Activated naive CD4-positive, alpha-beta T cell treated with Interleukin-2 at 50 U/mL for 16 hours (primary cell): ENCODE measurements at regions not wholly inside any gene's neighbourhood (a gene's known extent, or its start where the extent isn't known, plus 50 kb on each side); places are given as distances from the start of the nearest gene placed in this dataset.
"Not testable (repeated sequence)": the region's sequence is repeated elsewhere in the genome, so short reads cannot be mapped to it uniquely, and the experiment has no call there.

Source experiments
- DNase-seq: peaks from one replicate; pipeline ENCODE4 v3.0.0-alpha.2; 2020

DNA sequence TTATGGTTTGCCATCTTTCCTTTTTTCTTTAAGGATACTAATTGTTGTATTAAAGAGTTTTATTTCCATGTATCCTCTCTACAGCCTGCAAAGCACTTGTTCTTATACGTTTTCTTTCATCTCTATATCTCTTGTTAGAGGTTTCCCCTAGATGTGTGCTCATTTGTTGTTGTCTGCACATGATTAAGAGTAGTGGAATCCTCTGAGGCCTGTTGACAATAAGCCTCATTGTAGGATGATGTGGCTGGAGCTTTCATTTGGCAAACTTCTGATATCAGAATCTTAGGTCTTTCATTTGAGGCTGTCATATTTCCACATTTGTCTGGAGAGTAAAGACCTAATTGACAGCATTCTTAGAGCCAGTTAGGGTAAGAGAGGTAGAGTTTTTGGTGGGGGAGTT lies 506.0 kb downstream of the DIPK2A start:
- no peak for DNase-seq

DNA sequence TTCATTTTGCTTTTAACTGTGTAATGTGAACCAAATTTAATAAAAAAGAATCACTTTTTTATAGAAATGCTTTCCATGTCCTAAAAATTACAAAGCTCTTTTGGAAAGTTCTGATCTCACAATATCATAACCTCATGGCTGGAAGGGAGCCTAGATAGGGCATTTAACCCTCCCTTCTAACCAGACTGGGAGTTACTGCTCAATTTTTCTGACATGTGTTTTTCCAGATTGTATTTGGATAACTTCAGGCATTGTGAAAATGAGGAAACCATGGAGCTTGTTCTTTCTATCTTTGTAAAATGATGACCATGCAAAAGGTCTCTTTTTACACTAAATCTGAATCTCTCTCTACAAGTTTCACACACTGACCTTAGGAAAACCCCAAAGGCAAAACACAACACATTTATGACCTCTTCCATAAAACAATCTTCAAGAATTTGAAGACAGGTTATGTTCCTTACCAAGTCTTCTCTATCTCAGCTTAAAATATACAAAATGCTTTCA lies 508.8 kb downstream of the DIPK2A start:
- DNase-seq, result no peak

GRCh38 chr3:144482876-144483275 lies 511.3 kb downstream of the DIPK2A start:
- no peak for DNase-seq

DNA sequence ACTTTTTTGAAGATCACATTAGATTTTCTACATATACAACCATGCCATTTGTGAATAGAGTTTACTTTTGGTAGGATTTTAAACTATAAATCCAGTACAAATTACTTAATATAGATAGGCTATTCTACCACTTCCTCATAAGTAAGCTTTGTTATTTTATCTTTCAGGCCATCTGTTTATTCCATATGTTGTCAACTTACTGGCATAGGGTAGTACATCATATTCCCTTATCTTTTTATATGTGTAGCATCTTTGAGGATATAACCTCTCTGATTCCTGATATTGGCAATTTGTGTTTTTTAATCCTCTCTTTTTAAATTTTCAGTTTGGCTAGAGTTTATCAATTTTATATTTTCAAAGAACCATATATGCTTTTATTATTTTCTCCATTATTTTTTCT lies 515.4 kb downstream of the DIPK2A start:
- no peak for DNase-seq

GRCh38 chr3:144488927-144489326 lies 517.3 kb downstream of the DIPK2A start:
- DNase-seq, result no peak

DNA sequence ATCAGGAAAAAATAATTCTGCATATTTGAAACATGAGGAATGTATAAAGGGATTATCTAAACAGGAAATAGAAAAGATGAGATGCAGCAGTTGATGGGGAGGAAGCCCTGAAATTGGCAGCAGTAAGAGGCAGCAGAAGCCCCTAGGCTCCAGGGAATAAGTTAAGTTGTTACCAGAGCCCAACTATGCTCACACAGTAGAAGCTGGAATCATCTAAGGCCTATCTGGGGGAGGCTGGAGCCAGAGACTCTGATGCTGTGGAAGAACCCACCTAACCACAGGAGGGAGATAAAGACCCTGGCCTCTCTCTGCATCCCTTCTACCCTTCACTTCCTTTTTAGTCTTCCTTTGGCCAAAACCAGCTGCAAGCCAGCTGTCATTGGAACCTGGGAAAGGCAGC lies 519.7 kb downstream of the DIPK2A start:
- DNase-seq, result no peak

- DNase-seq, result not testable (repeated sequence)
These were observed 523.0 kb downstream of the DIPK2A start for GRCh38 chr3:144494651-144495050.

GRCh38 chr3:144496141-144496835 lies 524.7 kb downstream of the DIPK2A start:
- no peak for DNase-seq

DNA sequence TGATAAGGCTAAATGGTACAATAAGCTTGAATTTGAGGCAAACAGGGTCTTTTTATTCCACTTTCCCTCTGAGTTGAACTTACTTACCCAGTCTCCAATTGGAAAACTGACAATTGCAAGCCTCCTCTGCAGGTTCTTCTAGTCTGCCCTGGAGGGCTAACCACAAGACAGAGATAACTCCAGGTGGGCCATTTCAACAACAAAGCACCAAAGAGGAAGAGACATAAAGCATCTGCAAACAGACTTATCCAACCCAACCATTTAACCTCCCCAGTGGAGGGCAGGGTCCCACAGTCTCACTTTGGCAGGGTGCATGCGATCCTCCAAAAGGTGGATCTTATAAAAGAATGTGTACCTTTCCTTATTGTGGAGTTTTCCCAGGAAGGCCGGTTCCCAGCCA lies 525.8 kb downstream of the DIPK2A start:
- DNase-seq, result no peak

GRCh38 chr3:144499001-144499930 lies 527.6 kb downstream of the DIPK2A start:
- no peak for DNase-seq

GRCh38 chr3:144501467-144501866 lies 529.8 kb downstream of the DIPK2A start:
- DNase-seq, result no peak

GRCh38 chr3:144502402-144502801 lies 530.8 kb downstream of the DIPK2A start:
- DNase-seq, result no peak

DNA sequence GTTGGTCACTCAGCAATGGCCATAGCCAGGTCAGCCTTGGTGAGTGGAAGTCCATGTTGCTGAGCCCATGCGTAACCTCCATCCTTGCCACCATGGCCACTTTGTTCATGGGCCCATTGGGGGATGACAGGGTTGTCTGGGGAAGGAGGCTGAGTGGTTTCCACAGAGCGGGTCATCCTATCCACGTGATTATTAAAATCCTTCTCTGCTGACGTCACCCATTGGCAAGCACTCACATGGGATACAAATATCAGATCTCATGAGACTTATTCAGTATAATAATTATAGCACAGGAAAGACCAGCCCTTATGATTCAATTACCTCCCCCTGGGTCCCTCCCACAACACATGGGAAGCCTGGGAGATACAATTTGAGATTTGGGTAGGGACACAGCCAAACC lies 534.8 kb downstream of the DIPK2A start:
- DNase-seq, result not testable (repeated sequence)

DNA sequence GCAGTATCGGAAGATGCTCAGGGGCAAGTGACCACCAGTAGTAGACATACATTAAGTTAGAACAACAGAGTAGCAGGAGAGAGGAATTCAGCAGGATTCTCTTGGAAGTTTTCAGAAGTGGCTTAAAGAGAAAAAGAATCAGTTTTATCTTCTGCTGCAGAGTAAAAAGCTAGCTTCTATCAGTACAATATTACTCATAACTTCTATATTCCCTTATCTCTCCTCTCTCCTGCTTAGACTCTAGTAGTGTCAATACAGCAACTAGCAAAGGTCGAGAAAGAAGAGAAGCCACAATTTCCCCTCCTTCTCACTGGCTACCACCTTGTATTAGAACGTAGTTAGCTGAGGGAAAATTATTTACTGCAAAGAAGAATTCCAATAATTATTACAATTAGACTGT lies 539.7 kb downstream of the DIPK2A start:
- no peak for DNase-seq

- no peak for DNase-seq
These were observed 544.4 kb downstream of the DIPK2A start for GRCh38 chr3:144516026-144516425.

DNA sequence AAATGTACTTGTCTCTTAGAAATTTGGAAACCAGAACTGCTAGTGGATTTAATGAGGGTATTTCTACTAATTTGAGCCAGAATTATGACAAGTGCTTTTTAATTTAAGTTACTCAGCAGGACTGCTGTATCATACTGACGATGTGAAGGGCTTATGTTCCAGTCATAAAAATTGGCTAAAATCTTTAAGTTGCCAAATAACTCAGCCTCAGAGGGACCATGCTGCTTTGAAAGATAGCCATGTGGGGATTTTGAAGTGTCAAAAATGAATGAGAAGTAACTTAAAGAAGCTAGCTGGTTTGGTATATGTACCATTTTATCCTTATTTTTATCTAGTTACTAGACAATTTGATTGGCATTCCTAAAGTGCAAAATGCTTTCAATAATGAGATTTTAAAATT lies 545.0 kb downstream of the DIPK2A start:
- DNase-seq, result no peak

DNA sequence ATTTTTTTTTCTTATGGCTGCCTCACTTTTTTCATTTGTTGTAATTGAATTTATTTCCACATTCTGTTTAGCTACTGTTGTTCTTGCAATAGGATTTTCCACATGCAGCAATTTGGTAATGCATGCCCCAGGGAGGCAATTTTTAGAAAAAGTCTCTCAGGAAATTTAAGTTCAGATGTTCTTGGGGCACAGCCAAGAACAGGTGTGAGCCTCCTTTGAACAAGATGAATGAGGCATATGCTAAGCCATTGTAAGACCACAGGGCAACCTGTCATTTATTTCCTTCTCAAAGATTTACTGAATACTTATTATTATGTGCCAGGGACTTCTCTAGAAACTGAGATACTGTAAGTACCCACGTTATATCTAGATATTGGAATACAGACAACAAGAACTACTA lies 549.5 kb downstream of the DIPK2A start:
- no peak for DNase-seq

GRCh38 chr3:144522456-144522855 lies 550.8 kb downstream of the DIPK2A start:
- DNase-seq, result no peak

GRCh38 chr3:144523396-144523795 lies 551.8 kb downstream of the DIPK2A start:
- DNase-seq, result no peak

DNA sequence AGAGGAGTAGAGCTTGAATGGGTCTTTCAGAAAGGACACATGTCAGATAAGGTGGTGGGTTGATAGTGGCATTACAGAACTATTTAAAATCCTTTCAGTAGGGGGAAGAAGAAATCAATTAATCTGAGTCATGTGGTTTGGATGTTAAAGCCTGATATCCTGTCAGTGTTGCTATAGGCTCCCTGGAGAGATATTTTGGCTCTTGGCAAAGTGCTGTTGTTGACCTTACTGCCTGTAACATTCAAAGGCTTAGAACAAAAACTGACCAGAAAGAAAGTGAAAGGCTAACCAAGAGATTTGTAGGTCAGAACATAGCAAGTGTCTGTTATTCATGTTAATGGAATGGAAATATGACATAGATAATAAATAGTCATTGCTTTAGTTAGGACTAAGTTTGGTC lies 552.9 kb downstream of the DIPK2A start:
- DNase-seq, result no peak

- no peak for DNase-seq
These were observed 557.9 kb downstream of the DIPK2A start for GRCh38 chr3:144529566-144529965.

DNA sequence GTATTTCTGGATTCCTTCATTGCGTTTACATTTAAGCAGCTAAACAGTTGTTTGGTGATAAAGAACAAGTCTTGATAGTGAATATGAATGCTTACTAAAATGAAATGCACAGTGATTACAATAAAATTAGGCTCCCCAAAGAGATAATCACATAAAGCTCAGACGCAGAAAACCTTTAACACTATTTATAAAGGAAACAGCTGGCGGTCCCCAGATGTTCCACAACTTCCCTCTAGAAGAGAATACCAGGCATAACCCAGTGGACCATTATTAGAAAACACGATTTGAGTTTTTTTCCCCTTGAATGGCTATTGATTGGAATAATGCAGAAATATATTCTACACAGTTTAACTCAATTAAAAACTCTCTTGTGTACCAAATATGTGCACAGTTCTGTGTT lies 573.2 kb downstream of the DIPK2A start:
- no peak for DNase-seq

- DNase-seq, result no peak
These were observed 574.9 kb downstream of the DIPK2A start for GRCh38 chr3:144546539-144546938.

DNA sequence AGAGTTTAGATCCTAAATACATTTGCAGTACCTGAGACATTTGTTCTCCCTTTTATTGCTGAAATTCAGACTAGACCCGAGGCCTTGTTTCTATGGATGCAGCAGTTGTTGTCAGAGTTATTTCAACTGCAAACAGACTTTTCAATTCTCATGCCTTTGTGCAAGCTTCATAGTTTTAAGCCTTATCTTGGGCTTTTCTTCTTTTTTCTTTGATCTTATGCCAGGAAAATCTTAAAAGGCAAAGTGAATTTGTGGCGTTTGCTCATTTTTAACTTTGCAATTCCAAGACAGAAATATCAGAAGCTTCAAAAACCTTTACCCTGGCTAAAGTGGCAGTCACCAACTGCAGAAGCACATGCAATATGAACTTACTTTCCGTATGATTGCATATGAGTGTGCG lies 576.7 kb downstream of the DIPK2A start:
- DNase-seq, result no peak
